Spinal cord (tissue), 9 donors: ENCODE measurements at regions not wholly inside any gene's neighbourhood (a gene's known extent, or its start where the extent isn't known, plus 50 kb on each side); places are given as distances from the start of the nearest gene placed in this dataset.
A peak's percentile ranks its signal among the peaks of the same experiment; 100 is the strongest.
"Not testable (repeated sequence)": the region's sequence is repeated elsewhere in the genome, so short reads cannot be mapped to it uniquely, and the experiment has no call there.

ENCODE experiments used
- DNase-seq, 6 donors: peaks; one replicate each; pipeline versions ENCODE4 v3.0.0 to v3.0.0-alpha.2; 2013 to 2015; ENCODE audit warnings: low spot score in 6 of 6, low read depth in 4 of 6
- H3K27ac ChIP-seq: one replicate; pipeline ENCODE4 v1.5.1; 2013; ENCODE audit warnings: low read depth, low read length, control low read depth
- H3K27me3 ChIP-seq: one replicate; pipeline ENCODE4 v1.6.1; 2013; ENCODE audit warnings: low read length; ENCODE audit not compliant: control insufficient read depth, insufficient read depth
- H3K36me3 ChIP-seq: one replicate; pipeline ENCODE4 v1.6.1; 2013; ENCODE audit warnings: low read length; ENCODE audit not compliant: control insufficient read depth, insufficient read depth
- H3K4me1 ChIP-seq: one replicate; pipeline ENCODE4 v1.6.1; 2013; ENCODE audit warnings: low read length; ENCODE audit not compliant: control insufficient read depth, insufficient read depth
- H3K4me3 ChIP-seq: one replicate; pipeline ENCODE4 v1.5.1; 2013; ENCODE audit warnings: low read depth, low read length, control low read depth
- H3K9me3 ChIP-seq: one replicate; pipeline ENCODE4 v1.6.1; 2013; ENCODE audit warnings: low read length; ENCODE audit not compliant: control insufficient read depth, insufficient read depth
- WGBS: methylation state at CpG from one replicate; pipeline ENCODE4 v1.1.5; 2013; ENCODE audit warnings: missing lambda C conversion rate; ENCODE audit not compliant: insufficient coverage; 5-methylcytosine and 5-hydroxymethylcytosine counted together
- donor health status: healthy.

DNA sequence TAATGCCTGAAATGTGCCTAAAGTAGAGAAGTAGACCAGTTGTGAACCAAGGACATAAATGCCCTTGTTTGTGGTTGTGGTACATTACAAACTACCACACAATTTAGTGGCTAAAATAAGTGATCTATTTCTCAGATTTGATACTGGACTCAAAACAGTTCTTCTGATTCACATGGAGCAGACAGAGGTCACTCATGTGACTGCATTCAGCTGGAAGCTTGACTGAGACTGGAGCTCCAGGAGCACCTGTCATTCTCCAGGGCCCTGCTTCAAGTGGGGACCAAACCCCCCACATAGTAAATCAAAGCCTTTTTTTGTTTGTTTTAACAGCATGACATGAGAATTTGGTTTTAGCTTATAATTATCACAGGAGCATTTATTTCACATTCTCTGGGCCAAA lies 301.2 kb downstream of the OXSM start:
- no peak for DNase-seq
- Histone ChIP-seq H3K9me3 (no peaks in the 10 kb centered on the region), H3K27ac (no peak overlapping the region), H3K36me3 (no peaks in the 10 kb centered on the region), H3K4me3 (no peak overlapping the region), H3K27me3 (no peaks in the 10 kb centered on the region), H3K4me1 (no peaks in the 10 kb centered on the region)

DNA sequence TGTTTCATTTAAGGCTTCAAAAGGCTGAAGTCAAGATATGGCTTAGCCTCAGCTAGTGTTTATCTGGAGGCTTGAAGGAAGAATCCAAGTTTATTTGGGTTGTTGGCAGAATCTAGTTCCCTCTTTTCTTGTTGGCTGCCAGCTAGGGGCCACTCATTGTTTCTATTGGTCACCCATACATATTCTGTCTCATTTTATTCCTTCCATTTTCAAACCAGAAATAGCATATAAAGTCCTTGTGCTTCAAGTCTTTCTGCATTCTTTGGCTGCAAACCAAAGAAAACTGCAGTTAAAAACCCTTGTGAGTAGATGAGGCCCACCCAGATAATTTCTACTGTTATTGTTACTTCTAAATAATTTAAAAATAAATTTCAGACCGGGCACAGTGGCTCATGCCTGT lies 301.7 kb downstream of the OXSM start:
- H3K27ac ChIP-seq, result no peak overlapping the region
- no CpG with 5 or more reads among the region's 1 CpG for WGBS
- H3K4me1 ChIP-seq, result no peaks in the 10 kb centered on the region
- DNase-seq, result no peak
- H3K4me3 ChIP-seq, result no peak overlapping the region
- no peaks in the 10 kb centered on the region for H3K27me3 ChIP-seq
- H3K36me3 ChIP-seq, result no peaks in the 10 kb centered on the region
- no peaks in the 10 kb centered on the region for H3K9me3 ChIP-seq

DNA sequence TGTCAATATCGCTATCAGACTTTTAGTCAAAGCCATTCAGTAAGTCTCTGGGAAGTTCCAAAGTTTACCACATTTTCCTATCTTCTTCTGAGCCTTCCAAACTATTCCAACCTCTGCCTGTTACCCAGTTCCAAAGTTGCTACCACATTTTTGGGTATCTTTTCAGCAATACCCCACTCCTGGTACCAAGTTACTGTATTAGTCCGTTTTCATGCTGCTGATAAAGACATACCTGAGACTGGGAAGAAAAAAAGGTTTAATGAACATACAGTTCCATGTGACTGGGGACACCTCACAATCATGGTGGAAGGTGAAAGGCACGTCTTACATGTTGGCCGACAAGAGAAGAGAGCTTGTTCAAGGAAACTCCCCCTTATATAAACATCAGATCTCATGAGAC lies 307.2 kb downstream of the OXSM start:
- H3K9me3 ChIP-seq, H3K4me3 ChIP-seq, DNase-seq, H3K27ac ChIP-seq, H3K4me1 ChIP-seq, H3K36me3 ChIP-seq, H3K27me3 ChIP-seq: not testable (repeated sequence)
- 97% methylated on average over 3 of the region's 4 CpGs for whole genome bisulfite sequencing

- Histone ChIP-seq H3K27ac (no peak overlapping the region), H3K36me3 (no peaks in the 10 kb centered on the region), H3K4me1 (no peaks in the 10 kb centered on the region), H3K9me3 (peaks cover 4% of the 10 kb centered on the region), H3K4me3 (no peak overlapping the region), H3K27me3 (no peaks in the 10 kb centered on the region)
- DNase-seq, result peak in 1 of 6 donors; percentile 17
Measured at GRCh38 chr3:26099692-26100091, 309.8 kb downstream of the OXSM start.

DNA sequence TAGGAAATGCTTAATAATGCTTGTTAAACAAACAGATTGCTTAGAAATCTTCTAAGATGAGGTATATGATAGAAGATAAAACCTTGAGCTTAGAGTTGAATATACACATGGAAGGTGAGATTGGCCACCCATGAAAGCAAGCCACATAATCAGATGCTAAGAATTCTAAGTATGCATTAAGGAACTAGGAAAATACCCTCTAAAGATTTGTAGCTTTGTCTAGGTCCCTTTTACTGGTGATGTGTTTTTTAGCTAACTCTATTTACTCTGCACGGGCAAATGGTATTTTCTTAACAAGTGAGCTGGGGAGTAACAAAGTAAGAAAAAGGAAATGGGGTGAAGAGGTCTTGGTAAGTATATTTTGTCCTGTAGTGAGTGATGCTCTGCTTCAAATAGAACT lies 310.3 kb downstream of the OXSM start:
- no CpG with 5 or more reads among the region's 1 CpG for WGBS

GRCh38 chr3:26102376-26102775 lies 312.5 kb downstream of the OXSM start:
- Histone ChIP-seq H3K27me3 (no peaks in the 10 kb centered on the region), H3K4me1 (no peaks in the 10 kb centered on the region), H3K36me3 (no peaks in the 10 kb centered on the region), H3K4me3 (no peak overlapping the region), H3K27ac (no peak overlapping the region), H3K9me3 (no peaks in the 10 kb centered on the region)
- no CpG with 5 or more reads among the region's 1 CpG for WGBS
- no peak for DNase-seq

More for the DNA sequence above, 310.3 kb downstream of the OXSM start:
- no peak overlapping the region for H3K4me3 ChIP-seq
- H3K36me3 ChIP-seq, result no peaks in the 10 kb centered on the region
- no peaks in the 10 kb centered on the region for H3K4me1 ChIP-seq
- H3K27ac ChIP-seq, result no peak overlapping the region
- no peaks in the 10 kb centered on the region for H3K27me3 ChIP-seq
- peaks cover 4% of the 10 kb centered on the region for H3K9me3 ChIP-seq
- no peak for DNase-seq

GRCh38 chr3:26104851-26105251 lies 315.0 kb downstream of the OXSM start:
- H3K4me1 ChIP-seq, result no peaks in the 10 kb centered on the region
- no peak overlapping the region for H3K4me3 ChIP-seq
- no peaks in the 10 kb centered on the region for H3K36me3 ChIP-seq
- no peaks in the 10 kb centered on the region for H3K9me3 ChIP-seq
- no CpG with 5 or more reads among the region's 2 CpGs for WGBS
- DNase-seq, result peak in 2 of 6 donors; percentile 45 to 61
- H3K27me3 ChIP-seq, result no peaks in the 10 kb centered on the region
- no peak overlapping the region for H3K27ac ChIP-seq

- H3K27me3 ChIP-seq, result no peaks in the 10 kb centered on the region
- no peaks in the 10 kb centered on the region for H3K4me1 ChIP-seq
- WGBS, result 50% methylated on average over 1 of the region's 4 CpGs
- no peaks in the 10 kb centered on the region for H3K36me3 ChIP-seq
- DNase-seq, result peak in 1 of 6 donors; percentile 59
- no peak overlapping the region for H3K27ac ChIP-seq
- no peaks in the 10 kb centered on the region for H3K9me3 ChIP-seq
- no peak overlapping the region for H3K4me3 ChIP-seq
Measured at GRCh38 chr3:26105261-26105660, 315.4 kb downstream of the OXSM start.

DNA sequence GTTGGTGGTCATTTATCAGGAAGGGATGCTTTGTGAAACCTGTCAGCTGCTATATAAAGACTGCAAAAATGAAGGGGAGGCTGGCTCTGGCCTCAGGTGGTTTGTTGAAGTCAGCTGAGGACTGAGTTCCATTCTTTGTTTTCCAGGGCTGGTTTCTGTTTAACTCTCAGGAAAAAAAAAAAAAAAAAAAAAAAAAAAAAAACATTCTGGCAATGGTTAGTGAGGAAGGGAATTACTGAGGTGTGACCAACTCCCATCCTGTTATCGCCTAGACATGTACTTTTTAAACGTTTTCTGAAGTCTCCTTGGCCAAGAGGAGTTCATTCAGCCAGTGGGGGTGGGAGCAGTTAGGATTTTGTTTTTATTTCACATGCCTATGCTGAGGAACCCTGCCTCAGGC lies 316.3 kb downstream of the OXSM start:
- H3K4me3 ChIP-seq, result no peak overlapping the region

GRCh38 chr3:26108846-26109489 lies 319.1 kb downstream of the OXSM start:
- Histone ChIP-seq H3K4me3 (no peak overlapping the region), H3K4me1 (no peaks in the 10 kb centered on the region), H3K27me3 (no peaks in the 10 kb centered on the region), H3K27ac (no peak overlapping the region), H3K9me3 (no peaks in the 10 kb centered on the region), H3K36me3 (no peaks in the 10 kb centered on the region)
- DNase-seq, result no peak
- WGBS, result no CpG with 5 or more reads among the region's 2 CpGs

More for the DNA sequence above, 316.3 kb downstream of the OXSM start:
- 17% methylated on average over 1 of the region's 2 CpGs for WGBS
- DNase-seq, result peak in 2 of 6 donors; percentile 26 to 60
- Histone ChIP-seq H3K9me3 (no peaks in the 10 kb centered on the region), H3K36me3 (no peaks in the 10 kb centered on the region), H3K27ac (no peak overlapping the region), H3K4me1 (no peaks in the 10 kb centered on the region), H3K27me3 (no peaks in the 10 kb centered on the region)
